Hematopoietic multipotent progenitor cell treated with erythropoietin and hydrocortisone succinate and interleukin-3 and kit ligand, for 4 days (in vitro differentiated cells): ENCODE measurements at regions not wholly inside any gene's neighbourhood (a gene's known extent, or its start where the extent isn't known, plus 50 kb on each side); places are given as distances from the start of the nearest gene placed in this dataset.
"Not testable (repeated sequence)": the region's sequence is repeated elsewhere in the genome, so short reads cannot be mapped to it uniquely, and the experiment has no call there.

Experiments
- DNase-seq: peaks from one replicate; pipeline ENCODE4 v3.0.0-alpha.2; 2015

- DNase-seq, result not testable (repeated sequence)
These were observed 180.7 kb upstream of the TMEM196 start for GRCh38 chr7:19954166-19954565.

DNA sequence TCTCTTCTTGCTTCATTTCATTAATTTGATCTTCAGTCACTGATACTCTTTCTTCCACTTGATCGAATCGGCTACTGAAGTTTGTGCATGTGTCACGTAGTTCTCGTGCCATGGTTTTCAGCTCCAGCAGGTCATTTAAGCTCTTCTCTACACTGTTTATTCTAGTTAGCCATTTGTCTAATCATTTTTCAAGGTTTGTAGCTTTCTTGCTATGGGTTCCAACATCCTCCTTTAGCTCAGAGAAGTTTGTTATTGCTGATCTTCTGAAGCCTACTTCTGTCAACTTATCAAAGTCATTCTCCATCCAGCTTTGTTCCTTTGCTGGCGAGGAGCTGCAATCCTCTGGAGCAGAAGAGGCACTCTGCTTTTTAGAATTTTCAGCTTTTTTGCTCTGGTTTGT is 180.0 kb upstream of the TMEM196 start:
- not testable (repeated sequence) for DNase-seq

DNA sequence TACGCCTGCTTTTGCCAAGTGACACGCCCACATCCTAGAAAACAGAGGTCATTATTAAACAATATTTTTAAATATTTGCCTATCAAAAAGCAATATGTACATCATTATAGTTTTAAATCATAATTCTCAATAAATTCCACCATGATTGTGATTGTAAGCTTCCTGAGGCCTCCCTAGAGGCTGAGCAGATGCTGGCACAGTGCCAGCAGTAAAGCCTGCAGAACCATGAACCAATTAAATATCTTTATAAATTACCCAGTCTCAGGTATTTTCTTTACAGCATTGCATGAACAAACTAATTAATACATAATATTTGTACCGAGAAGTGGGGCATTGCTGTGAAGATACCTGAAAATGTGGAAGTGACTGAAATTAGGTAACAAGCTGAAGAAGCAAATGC is 174.7 kb upstream of the TMEM196 start:
- DNase-seq, result no peak

GRCh38 chr7:19944363-19945120 is 171.1 kb upstream of the TMEM196 start:
- no peak for DNase-seq

DNA sequence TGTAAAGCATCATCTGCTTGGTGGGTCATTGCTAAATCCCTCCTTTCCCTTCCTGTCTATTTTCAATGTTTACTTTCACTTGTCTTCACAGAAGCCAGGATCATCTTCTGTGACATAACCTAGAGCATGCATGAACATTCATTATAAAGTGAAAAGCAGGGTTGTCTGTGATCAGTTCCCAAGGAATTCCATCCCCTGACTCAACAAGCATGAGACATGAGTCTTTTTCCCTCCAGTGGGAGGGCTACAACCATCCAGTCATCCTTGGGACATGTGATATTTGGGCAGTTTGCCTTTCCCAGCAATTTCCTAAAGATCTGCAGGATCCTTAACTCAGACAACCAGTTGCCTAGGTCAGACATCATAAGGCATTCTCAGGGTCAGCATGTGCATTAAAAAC is 166.3 kb upstream of the TMEM196 start:
- DNase-seq, result no peak

- DNase-seq, result no peak
These were observed 159.3 kb upstream of the TMEM196 start for GRCh38 chr7:19932549-19933249.

DNA sequence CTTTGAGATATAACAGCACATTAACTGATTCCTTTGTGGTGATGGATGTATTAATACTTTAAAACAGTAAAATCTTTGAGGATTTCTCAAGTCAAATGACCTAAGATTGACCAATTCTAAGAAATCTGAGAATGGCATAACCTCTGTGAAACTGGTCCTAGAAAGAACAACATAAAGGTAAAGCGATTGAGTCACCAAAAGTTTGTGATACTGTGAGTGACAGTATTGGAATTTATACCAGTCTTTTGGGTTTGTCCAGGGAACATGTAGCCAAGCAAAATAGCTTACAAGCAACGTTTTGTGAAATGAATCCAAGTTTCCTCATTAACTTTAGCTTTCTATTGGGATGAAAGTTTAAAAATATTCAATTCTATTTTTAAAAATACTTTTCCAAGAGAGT is 157.4 kb upstream of the TMEM196 start:
- no peak for DNase-seq

- no peak for DNase-seq
These were observed 156.6 kb upstream of the TMEM196 start for GRCh38 chr7:19930051-19930450.

DNA sequence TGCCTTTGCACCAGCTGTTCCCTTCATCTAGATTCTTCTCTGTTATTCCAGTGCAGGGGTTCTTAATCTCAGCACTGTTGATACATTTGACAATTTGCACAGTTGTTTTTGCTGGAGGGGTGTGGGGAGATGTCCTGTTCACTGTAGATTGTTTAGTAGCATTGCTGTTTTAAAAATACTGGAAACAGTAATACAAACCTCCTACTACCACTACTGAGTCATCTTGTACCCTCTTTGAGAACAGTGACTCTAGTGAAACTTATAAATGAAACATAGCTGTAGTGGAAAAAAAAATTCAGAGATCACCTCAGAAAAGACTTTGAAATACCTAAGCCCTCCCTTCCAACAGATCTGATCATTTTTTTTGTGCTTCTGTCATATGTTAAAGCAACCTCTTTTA is 154.8 kb upstream of the TMEM196 start:
- no peak for DNase-seq

- DNase-seq, result no peak
These were observed 147.3 kb upstream of the TMEM196 start for GRCh38 chr7:19920705-19921104.

GRCh38 chr7:19920166-19920565 is 146.7 kb upstream of the TMEM196 start:
- no peak for DNase-seq

- DNase-seq, result no peak
These were observed 146.1 kb upstream of the TMEM196 start for GRCh38 chr7:19919261-19920095.

GRCh38 chr7:19916046-19916445 is 142.6 kb upstream of the TMEM196 start:
- no peak for DNase-seq

DNA sequence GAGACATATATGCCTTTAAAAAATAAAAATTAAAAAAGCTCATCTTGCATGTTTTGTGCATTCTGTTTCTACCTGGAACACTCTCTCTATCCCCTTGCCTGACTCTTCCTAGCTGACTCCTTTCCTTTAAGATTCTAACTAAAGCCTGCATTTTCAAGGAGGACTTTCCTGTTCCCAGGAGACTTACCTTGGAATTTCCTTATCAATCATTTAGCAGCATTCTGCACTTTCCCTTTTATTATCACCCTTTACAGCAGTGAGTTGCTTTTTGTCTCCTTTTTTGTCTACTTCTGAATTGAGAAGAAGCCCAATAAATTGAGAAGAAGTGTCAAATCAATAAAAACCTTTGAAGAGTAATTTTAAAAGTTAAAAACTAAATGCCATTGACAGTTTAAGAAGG is 142.2 kb upstream of the TMEM196 start:
- DNase-seq, result no peak

DNA sequence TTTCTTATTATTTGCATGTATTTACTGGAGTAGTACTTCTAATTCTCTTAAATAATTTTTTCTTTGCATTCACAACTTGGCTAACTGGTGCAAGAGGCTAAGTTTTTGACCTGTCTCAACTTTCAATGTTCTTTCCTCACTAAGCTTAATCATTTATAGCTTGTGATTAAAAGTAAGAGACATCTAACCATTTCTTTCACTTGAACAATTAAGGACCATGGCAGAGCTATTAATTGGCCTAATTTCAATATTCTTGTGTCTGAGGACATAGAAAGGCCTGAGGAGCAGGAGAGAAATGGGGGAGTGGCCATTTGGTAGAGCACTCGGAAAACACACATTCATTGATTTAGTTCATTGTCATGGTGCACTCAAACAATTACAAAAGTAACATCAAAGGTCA is 141.4 kb upstream of the TMEM196 start:
- no peak for DNase-seq

- no peak for DNase-seq
These were observed 126.7 kb upstream of the TMEM196 start for GRCh38 chr7:19900118-19900517.

- DNase-seq, result no peak
These were observed 126.1 kb upstream of the TMEM196 start for GRCh38 chr7:19899529-19899928.

DNA sequence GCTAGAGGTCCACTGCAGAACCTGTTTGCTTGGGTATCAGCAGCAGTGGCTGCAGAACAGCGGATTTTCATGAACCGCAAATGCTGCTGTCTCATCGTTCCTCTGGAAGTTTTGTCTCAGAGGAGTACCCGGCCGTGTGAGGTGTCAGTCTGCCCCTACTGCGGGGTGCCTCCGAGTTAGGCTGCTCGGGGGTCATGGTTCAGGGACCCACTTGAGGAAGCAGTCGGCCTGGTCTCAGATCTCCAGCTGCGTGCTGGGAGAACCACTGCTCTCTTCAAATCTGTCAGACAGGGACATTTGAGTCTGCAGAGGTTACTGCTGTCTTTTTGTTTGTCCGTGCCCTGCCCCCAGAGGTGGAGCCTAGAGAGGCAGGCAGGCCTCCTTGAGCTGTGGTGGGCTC is 109.5 kb upstream of the TMEM196 start:
- DNase-seq, result not testable (repeated sequence)

GRCh38 chr7:19872094-19872493 is 98.7 kb upstream of the TMEM196 start:
- no peak for DNase-seq

DNA sequence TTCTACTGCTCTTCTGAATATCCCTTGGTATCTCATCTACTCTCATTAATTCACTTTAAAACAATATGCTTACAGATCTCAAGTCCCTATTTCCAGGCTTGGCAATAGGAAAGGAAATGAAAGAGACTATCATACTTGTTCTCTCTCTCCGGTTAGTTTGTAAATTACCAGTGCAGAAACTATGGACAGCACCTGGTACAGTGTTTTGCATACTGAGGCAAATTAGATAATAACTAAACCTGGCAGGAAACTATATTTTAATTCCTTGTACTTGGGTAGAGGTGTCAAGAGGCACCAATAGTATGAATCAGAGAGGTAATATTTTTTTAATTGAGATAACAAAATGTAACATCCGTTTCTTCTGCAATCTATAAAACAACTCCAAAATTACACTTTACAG is 97.7 kb upstream of the TMEM196 start:
- no peak for DNase-seq

- no peak for DNase-seq
These were observed 96.6 kb upstream of the TMEM196 start for GRCh38 chr7:19869979-19870378.

DNA sequence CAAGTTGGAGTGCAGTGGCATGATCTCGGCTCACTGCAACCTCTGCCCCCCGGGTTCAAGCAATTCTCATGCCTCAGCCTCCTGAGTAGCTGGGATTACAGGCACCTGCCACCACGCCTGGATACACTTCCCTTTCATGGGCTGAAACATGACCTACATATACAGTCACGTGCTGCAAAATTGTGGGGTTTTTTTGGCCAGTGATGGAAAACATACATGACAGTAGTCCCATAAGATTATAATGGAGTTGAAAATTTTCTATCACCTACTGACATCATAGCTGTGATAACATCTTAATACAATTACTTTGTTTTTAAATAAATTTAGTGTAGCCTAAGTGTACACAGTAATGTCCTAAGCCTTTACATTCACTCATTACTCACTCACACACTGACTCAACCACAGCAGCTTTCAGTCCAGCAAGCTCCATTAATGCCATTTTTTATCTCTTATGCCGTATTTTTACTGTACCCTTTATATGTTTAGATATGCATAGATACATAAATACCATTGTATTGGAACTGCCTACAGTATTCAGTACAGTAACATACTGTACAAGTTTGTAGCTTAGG is 79.9 kb upstream of the TMEM196 start:
- no peak for DNase-seq

DNA sequence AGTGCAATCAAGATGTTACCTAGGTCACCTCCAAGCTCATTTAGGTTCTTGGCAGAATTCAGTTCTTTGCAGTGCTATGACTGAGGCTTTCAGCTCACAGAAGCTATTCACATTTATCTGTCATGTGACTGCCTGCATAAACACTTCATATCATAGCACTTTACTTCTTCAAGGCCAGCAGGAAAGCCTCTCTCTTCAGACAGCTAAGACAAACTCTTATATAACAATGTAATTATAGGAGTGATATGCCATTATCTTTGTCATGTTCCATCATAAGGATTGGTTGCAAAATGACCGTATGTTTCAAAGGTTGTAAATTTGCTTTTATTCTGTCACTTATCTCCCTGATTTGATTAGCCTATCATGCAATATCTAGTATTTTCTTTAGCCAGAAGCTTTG is 78.8 kb upstream of the TMEM196 start:
- DNase-seq, result no peak
